ENCODE measurements at regions not wholly inside any gene's neighbourhood (a gene's known extent, or its start where the extent isn't known, plus 50 kb on each side); places are given as distances from the start of the nearest gene placed in this dataset.

DNA sequence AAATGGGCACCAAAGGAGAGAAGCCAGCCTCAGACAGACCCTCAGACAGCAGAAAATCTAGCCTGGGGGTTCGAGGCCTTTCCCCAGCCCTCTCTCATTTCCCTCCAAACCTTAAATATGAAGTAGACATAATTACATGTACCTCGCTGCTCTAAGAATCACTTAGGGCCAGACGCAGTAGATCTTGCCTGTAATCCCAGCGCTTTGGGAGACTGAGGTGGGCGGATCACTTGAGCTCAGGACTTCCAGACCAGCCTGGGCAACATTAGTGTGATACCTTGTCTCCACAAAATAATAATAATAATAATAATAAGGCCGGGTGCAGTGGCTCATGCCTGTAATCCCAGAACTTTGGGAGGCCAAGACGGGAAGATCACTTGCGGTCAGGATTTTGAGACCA, 52.1 kb upstream of the WNT7B start:
- no peak for TF ChIP-seq EZH2 (IDR thresholded peaks at IDR 0.05; ENCODE audit: borderline replicate concordance, low read length)
- TF ChIP-seq, protein P1, sequence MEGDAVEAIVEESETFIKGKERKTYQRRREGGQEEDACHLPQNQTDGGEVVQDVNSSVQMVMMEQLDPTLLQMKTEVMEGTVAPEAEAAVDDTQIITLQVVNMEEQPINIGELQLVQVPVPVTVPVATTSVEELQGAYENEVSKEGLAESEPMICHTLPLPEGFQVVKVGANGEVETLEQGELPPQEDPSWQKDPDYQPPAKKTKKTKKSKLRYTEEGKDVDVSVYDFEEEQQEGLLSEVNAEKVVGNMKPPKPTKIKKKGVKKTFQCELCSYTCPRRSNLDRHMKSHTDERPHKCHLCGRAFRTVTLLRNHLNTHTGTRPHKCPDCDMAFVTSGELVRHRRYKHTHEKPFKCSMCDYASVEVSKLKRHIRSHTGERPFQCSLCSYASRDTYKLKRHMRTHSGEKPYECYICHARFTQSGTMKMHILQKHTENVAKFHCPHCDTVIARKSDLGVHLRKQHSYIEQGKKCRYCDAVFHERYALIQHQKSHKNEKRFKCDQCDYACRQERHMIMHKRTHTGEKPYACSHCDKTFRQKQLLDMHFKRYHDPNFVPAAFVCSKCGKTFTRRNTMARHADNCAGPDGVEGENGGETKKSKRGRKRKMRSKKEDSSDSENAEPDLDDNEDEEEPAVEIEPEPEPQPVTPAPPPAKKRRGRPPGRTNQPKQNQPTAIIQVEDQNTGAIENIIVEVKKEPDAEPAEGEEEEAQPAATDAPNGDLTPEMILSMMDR (IDR thresholded peaks at IDR 0.05; ENCODE audit: low read length): no peak
- H3K27ac ChIP-seq (ENCODE audit: low read depth, low read length, poor library complexity, severe bottlenecking): no peak overlapping the region
- no peaks in the 10 kb centered on the region for H3F3A ChIP-seq (ENCODE audit: insufficient read depth, low read length)
- H3K79me2 ChIP-seq (ENCODE audit: insufficient read depth, low read length): no peaks in the 10 kb centered on the region
- no peak overlapping the region for H3K9ac ChIP-seq (ENCODE audit: low read length)
- 0 out of 2 replicates have a peak, but pooled peaks cover 6% of the 10 kb centered on the region for H3K27me3 ChIP-seq (ENCODE audit: insufficient read depth, low read length)
- H3K9me3 ChIP-seq (ENCODE audit: low read length): no peaks in the 10 kb centered on the region
- no peaks in the 10 kb centered on the region for H3K36me3 ChIP-seq (ENCODE audit: insufficient read depth, low read length)
- no peaks in the 10 kb centered on the region for H3K9me2 ChIP-seq (ENCODE audit: low read depth, low read length)
- H3K4me2 ChIP-seq (ENCODE audit: low read length): no peak overlapping the region
- H2AFZ ChIP-seq (ENCODE audit: low read length): no peak overlapping the region
- H3K4me1 ChIP-seq (ENCODE audit: insufficient read depth, low read length, severe bottlenecking): no peaks in the 10 kb centered on the region
- no peak overlapping the region for H3K4me3 ChIP-seq (ENCODE audit: low read depth, low read length, poor library complexity, severe bottlenecking)
- no peaks in the 10 kb centered on the region for H4K20me1 ChIP-seq (ENCODE audit: insufficient read depth, low read length)

DNA sequence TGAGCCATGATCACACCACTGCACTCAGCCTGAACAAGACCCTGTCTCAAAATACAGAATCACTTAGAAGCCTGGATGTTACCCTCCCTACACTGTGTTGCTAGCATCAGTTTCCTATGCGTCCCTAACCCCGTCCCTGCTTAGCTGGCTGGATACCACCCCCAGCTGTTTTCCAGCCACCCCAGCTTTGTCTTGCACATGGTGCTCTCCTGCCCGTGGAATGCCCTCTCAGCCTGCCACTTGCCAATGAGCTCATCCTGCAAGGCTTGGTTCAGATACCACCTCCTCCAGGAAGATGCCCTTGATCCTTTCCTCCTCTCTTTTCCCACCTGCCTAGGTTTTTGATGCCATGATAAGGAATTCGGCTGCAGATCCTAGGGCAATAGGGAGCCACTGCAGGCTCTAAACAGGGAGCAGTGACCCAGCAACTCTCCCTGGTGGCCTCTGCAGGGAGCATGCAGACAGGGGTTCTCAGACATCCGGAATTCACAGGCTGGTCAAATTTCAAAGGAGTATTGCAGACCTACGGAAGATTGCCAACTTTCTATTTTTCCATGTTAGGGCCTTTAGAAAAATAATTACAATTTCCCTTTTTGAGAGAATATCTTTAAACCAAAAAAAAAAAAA, 52.7 kb upstream of the WNT7B start:
- TF ChIP-seq EZH2 (IDR thresholded peaks at IDR 0.05; ENCODE audit: borderline replicate concordance, low read length): no peak
- TF ChIP-seq, protein P1 (IDR thresholded peaks at IDR 0.05; ENCODE audit: low read length): no peak
- no peaks in the 10 kb centered on the region for H3K79me2 ChIP-seq (ENCODE audit: insufficient read depth, low read length)
- no peaks in the 10 kb centered on the region for H3F3A ChIP-seq (ENCODE audit: insufficient read depth, low read length)
- no peak overlapping the region for H3K4me2 ChIP-seq (ENCODE audit: low read length)
- no peaks in the 10 kb centered on the region for H3K9me3 ChIP-seq (ENCODE audit: low read length)
- H3K4me3 ChIP-seq (ENCODE audit: low read depth, low read length, poor library complexity, severe bottlenecking): no peak overlapping the region
- no peak overlapping the region for H2AFZ ChIP-seq (ENCODE audit: low read length)
- H3K36me3 ChIP-seq (ENCODE audit: insufficient read depth, low read length): no peaks in the 10 kb centered on the region
- no peak overlapping the region for H3K27ac ChIP-seq (ENCODE audit: low read depth, low read length, poor library complexity, severe bottlenecking)
- H3K9me2 ChIP-seq (ENCODE audit: low read depth, low read length): no peaks in the 10 kb centered on the region
- H4K20me1 ChIP-seq (ENCODE audit: insufficient read depth, low read length): no peaks in the 10 kb centered on the region
- 0 out of 2 replicates have a peak, but pooled peaks cover 6% of the 10 kb centered on the region for H3K27me3 ChIP-seq (ENCODE audit: insufficient read depth, low read length)
- peaks cover under 1% of the 10 kb centered on the region for H3K4me1 ChIP-seq (ENCODE audit: insufficient read depth, low read length, severe bottlenecking)
- no peak overlapping the region for H3K9ac ChIP-seq (ENCODE audit: low read length)

DNA sequence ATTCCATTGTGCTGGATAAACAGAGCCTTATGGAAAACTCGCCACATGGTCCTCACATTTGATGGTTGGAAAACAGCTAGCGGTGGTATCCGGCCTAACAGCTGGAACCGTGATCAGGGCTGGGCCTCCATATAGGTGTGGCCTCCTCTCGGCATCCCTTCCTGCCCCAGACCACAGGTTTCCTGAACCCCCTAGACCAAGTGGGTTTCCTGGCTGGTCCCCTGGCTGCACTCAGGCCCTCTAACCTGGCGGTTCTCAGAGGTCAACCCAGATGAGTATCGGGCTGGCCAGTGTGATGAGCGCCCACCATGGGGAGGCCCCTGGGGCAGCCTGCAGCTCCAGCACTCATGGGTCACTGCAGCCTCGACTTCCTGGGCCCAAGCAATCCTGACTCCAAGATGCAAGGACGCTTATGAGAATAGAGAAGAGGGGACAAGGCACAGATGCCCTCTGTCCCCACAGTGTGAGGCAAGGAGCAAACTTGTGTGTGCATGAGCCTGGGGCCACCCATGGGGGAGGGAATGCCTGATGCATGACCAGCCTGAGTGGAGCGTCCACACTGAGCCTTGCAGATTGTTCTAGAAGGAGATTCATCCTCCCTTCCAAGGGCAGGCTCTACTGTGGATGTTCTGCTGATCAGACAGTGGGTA, 53.4 kb upstream of the WNT7B start:
- Histone ChIP-seq H3K9me2 (ENCODE audit: low read depth, low read length) (no peaks in the 10 kb centered on the region), H2AFZ (ENCODE audit: low read length) (no peak overlapping the region), H3K79me2 (ENCODE audit: insufficient read depth, low read length) (no peaks in the 10 kb centered on the region), H3K9me3 (ENCODE audit: low read length) (no peaks in the 10 kb centered on the region), H4K20me1 (ENCODE audit: insufficient read depth, low read length) (no peaks in the 10 kb centered on the region), H3K9ac (ENCODE audit: low read length) (no peak overlapping the region), H3K4me3 (ENCODE audit: low read depth, low read length, poor library complexity, severe bottlenecking) (no peak overlapping the region), H3K4me1 (ENCODE audit: insufficient read depth, low read length, severe bottlenecking) (peaks cover 7% of the 10 kb centered on the region), H3K36me3 (ENCODE audit: insufficient read depth, low read length) (no peaks in the 10 kb centered on the region), H3K27ac (ENCODE audit: low read depth, low read length, poor library complexity, severe bottlenecking) (no peak overlapping the region), H3F3A (ENCODE audit: insufficient read depth, low read length) (no peaks in the 10 kb centered on the region), H3K4me2 (ENCODE audit: low read length) (no peak overlapping the region), H3K27me3 (ENCODE audit: insufficient read depth, low read length) (0 out of 2 replicates have a peak, but pooled peaks cover 6% of the 10 kb centered on the region)
- TF ChIP-seq EZH2 (IDR thresholded peaks at IDR 0.05; ENCODE audit: borderline replicate concordance, low read length): no peak
- TF ChIP-seq, protein P1 (IDR thresholded peaks at IDR 0.05; ENCODE audit: low read length): no peak

All from OCI-LY1 (cell line).